Memory B cell (primary cell): ENCODE measurements at regions not wholly inside any gene's neighbourhood (a gene's known extent, or its start where the extent isn't known, plus 50 kb on each side); places are given as distances from the start of the nearest gene placed in this dataset.

Experiments
- ATAC-seq: fragments of 150-1000 bp; cut with Tn5 transposase; 2 replicates; pipeline ENCODE4 v1.10.0; 2021; ENCODE audit warnings: low read depth, mild to moderate bottlenecking, moderate library complexity
- DNase-seq, 2 donors: peaks; one replicate each; pipeline ENCODE4 v3.0.0; 2022; ENCODE audit warnings: low spot score in 2 of 2
- H3K27ac Mint-ChIP-seq: one replicate; pipeline ENCODE4 v1.8.0; 2022; ENCODE audit warnings: mild to moderate bottlenecking, moderate library complexity, mixed read lengths
- H3K27me3 Mint-ChIP-seq: one replicate; pipeline ENCODE4 v1.8.0; 2022; ENCODE audit warnings: mixed read lengths
- H3K36me3 Mint-ChIP-seq: one replicate; pipeline ENCODE4 v1.8.0; 2022; ENCODE audit warnings: mild to moderate bottlenecking, mixed read lengths
- H3K4me1 Mint-ChIP-seq: one replicate; pipeline ENCODE4 v1.8.0; 2022; ENCODE audit warnings: mixed read lengths
- H3K4me3 Mint-ChIP-seq: one replicate; pipeline ENCODE4 v1.8.0; 2022; ENCODE audit warnings: mild to moderate bottlenecking, moderate library complexity, mixed read lengths
- H3K9me3 Mint-ChIP-seq: one replicate; pipeline ENCODE4 v1.8.0; 2022; ENCODE audit warnings: mixed read lengths

- no peaks in the 10 kb centered on the region for H3K27me3 Mint-ChIP-seq
- no peak overlapping the region for H3K4me3 Mint-ChIP-seq
- H3K27ac Mint-ChIP-seq, result no peak overlapping the region
- DNase-seq (no peak), ATAC-seq (no peak)
- no peaks in the 10 kb centered on the region for H3K36me3 Mint-ChIP-seq
- no peaks in the 10 kb centered on the region for H3K4me1 Mint-ChIP-seq
- peaks cover 11% of the 10 kb centered on the region for H3K9me3 Mint-ChIP-seq
Observed at GRCh38 chr13:72218966-72219365, 352.0 kb upstream of the DACH1 start.

GRCh38 chr13:72217142-72217541, 350.1 kb upstream of the DACH1 start:
- DNase-seq (no peak), ATAC-seq (no peak)
- Mint-ChIP-seq H3K4me1 (no peaks in the 10 kb centered on the region), H3K4me3 (no peak overlapping the region), H3K36me3 (no peaks in the 10 kb centered on the region), H3K9me3 (peaks cover 9% of the 10 kb centered on the region), H3K27me3 (no peaks in the 10 kb centered on the region), H3K27ac (no peak overlapping the region)

GRCh38 chr13:72208112-72208645, 341.2 kb upstream of the DACH1 start:
- no peak overlapping the region for H3K27ac Mint-ChIP-seq
- H3K9me3 Mint-ChIP-seq, result no peaks in the 10 kb centered on the region
- no peaks in the 10 kb centered on the region for H3K36me3 Mint-ChIP-seq

GRCh38 chr13:72205773-72206172, 338.8 kb upstream of the DACH1 start:
- DNase-seq, result no peak
- no peaks in the 10 kb centered on the region for H3K9me3 Mint-ChIP-seq
- ATAC-seq, result no peak

More at GRCh38 chr13:72208112-72208645, 341.2 kb upstream of the DACH1 start:
- no peak overlapping the region for H3K4me3 Mint-ChIP-seq
- DNase-seq (no peak), ATAC-seq (no peak)
- no peaks in the 10 kb centered on the region for H3K4me1 Mint-ChIP-seq
- H3K27me3 Mint-ChIP-seq, result no peaks in the 10 kb centered on the region

GRCh38 chr13:72204291-72204690, 337.3 kb upstream of the DACH1 start:
- Mint-ChIP-seq H3K36me3 (no peaks in the 10 kb centered on the region), H3K9me3 (no peaks in the 10 kb centered on the region), H3K4me3 (no peak overlapping the region), H3K27me3 (no peaks in the 10 kb centered on the region), H3K4me1 (no peaks in the 10 kb centered on the region), H3K27ac (no peak overlapping the region)
- ATAC-seq (no peak), DNase-seq (no peak)

More at GRCh38 chr13:72205773-72206172, 338.8 kb upstream of the DACH1 start:
- Mint-ChIP-seq H3K36me3 (no peaks in the 10 kb centered on the region), H3K4me1 (no peaks in the 10 kb centered on the region), H3K27me3 (no peaks in the 10 kb centered on the region), H3K27ac (no peak overlapping the region), H3K4me3 (no peak overlapping the region)

GRCh38 chr13:72201726-72202125, 334.7 kb upstream of the DACH1 start:
- DNase-seq (no peak), ATAC-seq (no peak)
- no peak overlapping the region for H3K27ac Mint-ChIP-seq
- no peaks in the 10 kb centered on the region for H3K27me3 Mint-ChIP-seq
- H3K4me1 Mint-ChIP-seq, result no peaks in the 10 kb centered on the region
- H3K9me3 Mint-ChIP-seq, result no peaks in the 10 kb centered on the region
- H3K4me3 Mint-ChIP-seq, result no peak overlapping the region
- no peaks in the 10 kb centered on the region for H3K36me3 Mint-ChIP-seq

- no peak for ATAC-seq
- no peaks in the 10 kb centered on the region for H3K4me1 Mint-ChIP-seq
Observed at GRCh38 chr13:72199640-72200039, 332.6 kb upstream of the DACH1 start.

GRCh38 chr13:72198967-72199560, 332.1 kb upstream of the DACH1 start:
- DNase-seq (no peak), ATAC-seq (no peak)
- Mint-ChIP-seq H3K9me3 (no peaks in the 10 kb centered on the region), H3K4me3 (no peak overlapping the region), H3K4me1 (no peaks in the 10 kb centered on the region), H3K36me3 (no peaks in the 10 kb centered on the region), H3K27me3 (no peaks in the 10 kb centered on the region), H3K27ac (no peak overlapping the region)

More at GRCh38 chr13:72199640-72200039, 332.6 kb upstream of the DACH1 start:
- H3K27me3 Mint-ChIP-seq, result no peaks in the 10 kb centered on the region
- no peaks in the 10 kb centered on the region for H3K36me3 Mint-ChIP-seq
- no peak overlapping the region for H3K4me3 Mint-ChIP-seq
- H3K27ac Mint-ChIP-seq, result no peak overlapping the region
- no peaks in the 10 kb centered on the region for H3K9me3 Mint-ChIP-seq
- no peak for DNase-seq

GRCh38 chr13:72198042-72198441, 331.0 kb upstream of the DACH1 start:
- Mint-ChIP-seq H3K9me3 (no peaks in the 10 kb centered on the region), H3K4me3 (no peak overlapping the region), H3K36me3 (no peaks in the 10 kb centered on the region), H3K27ac (no peak overlapping the region), H3K4me1 (no peaks in the 10 kb centered on the region), H3K27me3 (no peaks in the 10 kb centered on the region)
- DNase-seq, result no peak
- no peak for ATAC-seq

GRCh38 chr13:72195044-72195704, 328.2 kb upstream of the DACH1 start:
- Mint-ChIP-seq H3K27me3 (no peaks in the 10 kb centered on the region), H3K9me3 (no peaks in the 10 kb centered on the region), H3K27ac (no peak overlapping the region), H3K36me3 (no peaks in the 10 kb centered on the region), H3K4me1 (no peaks in the 10 kb centered on the region), H3K4me3 (no peak overlapping the region)
- no peak for ATAC-seq
- DNase-seq, result no peak

- Mint-ChIP-seq H3K27me3 (no peaks in the 10 kb centered on the region), H3K9me3 (no peaks in the 10 kb centered on the region), H3K36me3 (no peaks in the 10 kb centered on the region), H3K4me3 (no peak overlapping the region), H3K4me1 (no peaks in the 10 kb centered on the region), H3K27ac (no peak overlapping the region)
- DNase-seq (no peak), ATAC-seq (no peak)
Observed at GRCh38 chr13:72194523-72194922, 327.5 kb upstream of the DACH1 start.

GRCh38 chr13:72186730-72187422, 319.9 kb upstream of the DACH1 start:
- DNase-seq, result no peak
- Mint-ChIP-seq H3K36me3 (no peaks in the 10 kb centered on the region), H3K27ac (no peak overlapping the region), H3K9me3 (peaks cover 4% of the 10 kb centered on the region), H3K4me1 (no peaks in the 10 kb centered on the region), H3K27me3 (no peaks in the 10 kb centered on the region), H3K4me3 (no peak overlapping the region)
- no peak for ATAC-seq

- no peak for ATAC-seq
- Mint-ChIP-seq H3K4me3 (no peak overlapping the region), H3K27me3 (no peaks in the 10 kb centered on the region), H3K36me3 (no peaks in the 10 kb centered on the region), H3K4me1 (no peaks in the 10 kb centered on the region), H3K27ac (no peak overlapping the region), H3K9me3 (peaks cover 4% of the 10 kb centered on the region)
- DNase-seq, result no peak
Observed at GRCh38 chr13:72185776-72186175, 318.8 kb upstream of the DACH1 start.

GRCh38 chr13:72181661-72182060, 314.7 kb upstream of the DACH1 start:
- no peak for ATAC-seq
- Mint-ChIP-seq H3K9me3 (peaks cover 3% of the 10 kb centered on the region), H3K4me1 (no peaks in the 10 kb centered on the region), H3K36me3 (no peaks in the 10 kb centered on the region), H3K27me3 (no peaks in the 10 kb centered on the region), H3K27ac (no peak overlapping the region), H3K4me3 (no peak overlapping the region)
- DNase-seq, result no peak
